B cell (primary cell): ENCODE measurements at regions not wholly inside any gene's neighbourhood (a gene's known extent, or its start where the extent isn't known, plus 50 kb on each side); places are given as distances from the start of the nearest gene placed in this dataset.

Source experiments
- ATAC-seq: fragments of 200-7000 bp; cut with Tn5 transposase; one replicate; pipeline ENCODE4 v1.10.0; 2021; ENCODE audit warnings: low read depth, mild to moderate bottlenecking, moderate number of reproducible peaks, moderate library complexity
- CTCF ChIA-PET: fragments of 350-600 bp; sonication (Branson Sonifier 250); formaldehyde crosslinking; loops from one replicate; lab custom pipeline; 2021; ENCODE audit warnings: antibody characterized with exemption, inconsistent platforms; lab: Charles Lee
- POLR2A ChIA-PET: fragments of 350-600 bp; sonication (Branson Sonifier 250); formaldehyde crosslinking; loops from one replicate; lab custom pipeline; 2021; ENCODE audit warnings: antibody characterized with exemption; lab: Charles Lee
- DNase-seq: peaks from one replicate; pipeline ENCODE4 v3.0.0; 2013
- H2AFZ ChIP-seq: 2 replicates; pipeline ENCODE4 v1.6.1; 2012; ENCODE audit warnings: mild to moderate bottlenecking, low read depth, low read length; ENCODE audit not compliant: insufficient read depth, poor library complexity, severe bottlenecking
- H3K27ac ChIP-seq, 2 donors: 1 replicate in 1 of 2; 2 replicates in 1 of 2; pipeline ENCODE4 v1.5.1; 2012 to 2013; ENCODE audit warnings: low read length in 2 of 2, mild to moderate bottlenecking in 2 of 2, moderate library complexity in 1 of 2
- H3K27me3 ChIP-seq, 4 experiments: fragments of 200-600 bp in 1 of 4; sonication (generic) in 1 of 4; replicated peaks in 1 of 4; 1 replicate in 2 of 4; 2 replicates in 2 of 4; pipeline versions ENCODE4 v1.6.1 to v1.7.0; 2013 to 2016; ENCODE audit warnings: low read length in 3 of 4, mild to moderate bottlenecking in 2 of 4, mixed read lengths in 1 of 4, moderate library complexity in 1 of 4; ENCODE audit not compliant: insufficient read depth in 4 of 4, control insufficient read depth in 3 of 4; ENCODE audit errors: control extremely low read depth in 1 of 4
- H3K36me3 ChIP-seq, 2 experiments: replicated peaks in 1 of 2; 1 replicate in 1 of 2; 2 replicates in 1 of 2; pipeline versions ENCODE4 v1.6.1 to v1.7.1; 2013; ENCODE audit warnings: low read length in 1 of 2; ENCODE audit not compliant: insufficient read depth in 2 of 2, control insufficient read depth in 1 of 2; ENCODE audit errors: control extremely low read depth in 1 of 2, extremely low read depth in 1 of 2
- H3K4me1 ChIP-seq, 2 donors: fragments of 200-600 bp in 1 of 2; sonication (generic) in 1 of 2; 1 replicate in 1 of 2; 2 replicates in 1 of 2; pipeline versions ENCODE4 v1.5.1 to v1.6.1; 2013 to 2017; ENCODE audit warnings: low read length in 2 of 2; ENCODE audit not compliant: control insufficient read depth in 2 of 2, insufficient read depth in 2 of 2
- H3K4me2 ChIP-seq: replicated peaks from 2 replicates; pipeline ENCODE3; 2012; ENCODE audit warnings: mild to moderate bottlenecking, low read depth, low read length; ENCODE audit not compliant: poor library complexity, severe bottlenecking
- H3K4me3 ChIP-seq, 5 experiments: fragments of 200-600 bp in 1 of 5; sonication (generic) in 1 of 5; 1 replicate in 3 of 5; 2 replicates in 2 of 5; pipeline versions ENCODE4 v1.5.1 to v1.7.0; 2011 to 2016; ENCODE audit warnings: low read length in 4 of 5, mild to moderate bottlenecking in 4 of 5, low read depth in 2 of 5, control low read depth in 1 of 5, moderate library complexity in 1 of 5; ENCODE audit not compliant: insufficient read depth in 1 of 5; ENCODE audit errors: control extremely low read depth in 1 of 5, extremely low read depth in 1 of 5
- H3K79me2 ChIP-seq: fragments of 200-600 bp; sonication (generic); one replicate; pipeline ENCODE4 v1.6.0; 2016; ENCODE audit warnings: low read length; ENCODE audit not compliant: control insufficient read depth, insufficient read depth
- H3K9ac ChIP-seq: fragments of 200-600 bp; sonication (generic); 2 replicates; pipeline ENCODE4 v1.6.1; 2017; ENCODE audit warnings: mild to moderate bottlenecking, low read length, moderate library complexity
- H3K9me3 ChIP-seq, 3 donors: one replicate each; pipeline versions ENCODE4 v1.6.1 to v1.7.1; 2013; ENCODE audit warnings: low read length in 2 of 3; ENCODE audit not compliant: control insufficient read depth in 2 of 3, insufficient read depth in 1 of 3; ENCODE audit errors: control extremely low read depth in 1 of 3
- H4K20me1 ChIP-seq: 2 replicates; pipeline ENCODE4 v1.6.0; 2012; ENCODE audit warnings: mild to moderate bottlenecking, low read length; ENCODE audit not compliant: insufficient read depth, control insufficient read depth, poor library complexity, severe bottlenecking
- H3K27ac Mint-ChIP-seq: one replicate; pipeline ENCODE4 v1.8.0; 2021; ENCODE audit warnings: mixed read lengths
- H3K27me3 Mint-ChIP-seq: one replicate; pipeline ENCODE4 v1.8.0; 2021; ENCODE audit warnings: mixed read lengths
- H3K4me1 Mint-ChIP-seq: one replicate; pipeline ENCODE4 v1.8.0; 2021; ENCODE audit warnings: mixed read lengths
- H3K4me3 Mint-ChIP-seq: one replicate; pipeline ENCODE4 v1.8.0; 2021; ENCODE audit warnings: mixed read lengths
- H3K9me3 Mint-ChIP-seq: one replicate; pipeline ENCODE4 v1.8.0; 2022; ENCODE audit warnings: mixed read lengths; ENCODE audit not compliant: insufficient read depth
- CTCF ChIP-seq: fragments of 200-600 bp; IDR thresholded peaks from one replicate; pipeline ENCODE4 v1.8.0; 2022; ENCODE audit warnings: antibody characterized with exemption, mild to moderate bottlenecking
- EZH2 ChIP-seq: IDR thresholded peaks from 2 replicates; pipeline ENCODE4 v1.6.1; 2012; ENCODE audit warnings: borderline replicate concordance, low read depth, mild to moderate bottlenecking, moderate library complexity, low read length; ENCODE audit not compliant: insufficient read depth, poor library complexity, severe bottlenecking
- WGBS: methylation state at CpG from one replicate; pipeline ENCODE4 v1.1.5; 2013; ENCODE audit warnings: missing lambda C conversion rate; ENCODE audit not compliant: insufficient coverage; 5-methylcytosine and 5-hydroxymethylcytosine counted together
- intact Hi-C: fragments of 100-400 bp; cut with micrococcal nuclease; formaldehyde crosslinking; loops from one replicate; pipeline ENCODE4 v1.10.0; 2022

- POLR2A ChIA-PET, result no interaction called here
- Mint-ChIP-seq H3K4me1 (peaks cover 13% of the 10 kb centered on the region), H3K4me3 (peak overlapping the region; percentile 35), H3K27ac (no peak overlapping the region), H3K9me3 (no peaks in the 10 kb centered on the region), H3K27me3 (peaks cover 3% of the 10 kb centered on the region)
- peaks cover 0 to 3% (median 0%) of the 10 kb centered on the region in 3 donors for H3K9me3 ChIP-seq
- 91% methylated on average over 23 of the region's 25 CpGs for WGBS
- no peaks in the 10 kb centered on the region for H4K20me1 ChIP-seq
- H3K36me3 ChIP-seq, result no peaks in the 10 kb centered on the region
- TF ChIP-seq EZH2 (no peak), CTCF (no peak)
- ATAC-seq (no peak), DNase-seq (no peak)
- H2AFZ ChIP-seq, result no peak overlapping the region
- H3K4me1 ChIP-seq, result peaks cover 11 to 15% of the 10 kb centered on the region in 2 donors
- no peak overlapping the region for H3K4me2 ChIP-seq
- H3K4me3 ChIP-seq, result no peak overlapping the region
- intact Hi-C loops, result no loop called here
- CTCF ChIA-PET, result interaction anchor here (1.0 to 2.4 kb wide), 2 partner anchors 20 to 488 kb away, joined by 3 to 41 read pairs; no protein-coding TSS in a partner anchor
- no peaks in the 10 kb centered on the region for H3K79me2 ChIP-seq
- no peak overlapping the region for H3K27ac ChIP-seq
- no peak overlapping the region for H3K9ac ChIP-seq
- no peaks in the 10 kb centered on the region for H3K27me3 ChIP-seq
Measured at GRCh38 chr18:10030816-10031541, 117.2 kb downstream of the VAPA start.

- peak overlapping the region; percentile 62 for H3K27ac Mint-ChIP-seq
- H3K4me1 Mint-ChIP-seq, result peaks cover 13% of the 10 kb centered on the region
- peaks cover 11 to 15% of the 10 kb centered on the region in 2 donors for H3K4me1 ChIP-seq
- H4K20me1 ChIP-seq, result no peaks in the 10 kb centered on the region
- intact Hi-C loops, result no loop called here
- peak overlapping the region; percentile 91 for H3K4me2 ChIP-seq
- peaks cover 0 to 3% (median 0%) of the 10 kb centered on the region in 3 donors for H3K9me3 ChIP-seq
- peaks cover 3% of the 10 kb centered on the region for H3K27me3 Mint-ChIP-seq
- ChIA-PET CTCF (interaction anchor here (0.6 to 2.4 kb wide), 14 partner anchors 51 to 503 kb away, joined by 3 to 41 read pairs (median 4); no protein-coding TSS in a partner anchor), POLR2A (no interaction called here)
- ATAC-seq (peak; percentile 91), DNase-seq (peak; percentile 72)
- TF ChIP-seq CTCF (peak; percentile 28), EZH2 (no peak)
- H3K79me2 ChIP-seq, result no peaks in the 10 kb centered on the region
- no peaks in the 10 kb centered on the region for H3K9me3 Mint-ChIP-seq
- no peaks in the 10 kb centered on the region for H3K27me3 ChIP-seq
- peak overlapping the region; percentile 91 for H2AFZ ChIP-seq
- H3K27ac ChIP-seq, result peak overlapping the region; percentile 59 to 80
- H3K36me3 ChIP-seq, result no peaks in the 10 kb centered on the region
- H3K9ac ChIP-seq, result peak overlapping the region; percentile 75
- peak overlapping the region; percentile 76 for H3K4me3 Mint-ChIP-seq
- 3% methylated on average over 46 of the region's 46 CpGs for WGBS
- peak overlapping the region; percentile 26 to 71 (median 65) for H3K4me3 ChIP-seq
Measured at GRCh38 chr18:10032331-10033015, 118.7 kb downstream of the VAPA start.
